Activated CD8-positive, alpha-beta T cell treated with anti-CD3 and anti-CD28 coated beads for 36 hours (primary cell): ENCODE measurements at regions not wholly inside any gene's neighbourhood (a gene's known extent, or its start where the extent isn't known, plus 50 kb on each side); places are given as distances from the start of the nearest gene placed in this dataset.

Experiments used
- ATAC-seq: fragments of 200-7000 bp; cut with Tn5 transposase; one replicate; pipeline ENCODE4 v1.10.0; 2021; ENCODE audit warnings: mild to moderate bottlenecking, moderate library complexity
- CTCF ChIA-PET: fragments of 350-600 bp; sonication (Branson Sonifier 250); formaldehyde crosslinking; loops from one replicate; lab custom pipeline; 2021; ENCODE audit warnings: antibody characterized with exemption; lab: Charles Lee
- POLR2A ChIA-PET: fragments of 350-600 bp; sonication (Branson Sonifier 250); formaldehyde crosslinking; loops from one replicate; lab custom pipeline; 2021; ENCODE audit warnings: antibody characterized with exemption; lab: Charles Lee
- DNase-seq: peaks from one replicate; pipeline ENCODE4 v3.0.0-alpha.2; 2020
- H3K27ac Mint-ChIP-seq: one replicate; pipeline ENCODE4 v1.8.0; 2021; ENCODE audit warnings: mild to moderate bottlenecking, mixed read lengths
- H3K27me3 Mint-ChIP-seq: one replicate; pipeline ENCODE4 v1.8.0; 2021; ENCODE audit warnings: mixed read lengths
- H3K36me3 Mint-ChIP-seq: one replicate; pipeline ENCODE4 v1.8.0; 2021; ENCODE audit warnings: low read depth, mixed read lengths
- H3K4me1 Mint-ChIP-seq: one replicate; pipeline ENCODE4 v1.8.0; 2021; ENCODE audit warnings: low read depth, mixed read lengths
- H3K4me3 Mint-ChIP-seq: one replicate; pipeline ENCODE4 v1.8.0; 2021; ENCODE audit warnings: mild to moderate bottlenecking, moderate library complexity, mixed read lengths
- H3K9me3 Mint-ChIP-seq: one replicate; pipeline ENCODE4 v1.8.0; 2021; ENCODE audit warnings: mixed read lengths
- CTCF ChIP-seq: fragments of 200-600 bp; IDR thresholded peaks from one replicate; pipeline ENCODE4 v1.8.0; 2022; ENCODE audit warnings: antibody characterized with exemption, mild to moderate bottlenecking
- intact Hi-C: fragments of 100-400 bp; cut with micrococcal nuclease; formaldehyde crosslinking; loops from one replicate; pipeline ENCODE4 v1.10.0; 2022

DNA sequence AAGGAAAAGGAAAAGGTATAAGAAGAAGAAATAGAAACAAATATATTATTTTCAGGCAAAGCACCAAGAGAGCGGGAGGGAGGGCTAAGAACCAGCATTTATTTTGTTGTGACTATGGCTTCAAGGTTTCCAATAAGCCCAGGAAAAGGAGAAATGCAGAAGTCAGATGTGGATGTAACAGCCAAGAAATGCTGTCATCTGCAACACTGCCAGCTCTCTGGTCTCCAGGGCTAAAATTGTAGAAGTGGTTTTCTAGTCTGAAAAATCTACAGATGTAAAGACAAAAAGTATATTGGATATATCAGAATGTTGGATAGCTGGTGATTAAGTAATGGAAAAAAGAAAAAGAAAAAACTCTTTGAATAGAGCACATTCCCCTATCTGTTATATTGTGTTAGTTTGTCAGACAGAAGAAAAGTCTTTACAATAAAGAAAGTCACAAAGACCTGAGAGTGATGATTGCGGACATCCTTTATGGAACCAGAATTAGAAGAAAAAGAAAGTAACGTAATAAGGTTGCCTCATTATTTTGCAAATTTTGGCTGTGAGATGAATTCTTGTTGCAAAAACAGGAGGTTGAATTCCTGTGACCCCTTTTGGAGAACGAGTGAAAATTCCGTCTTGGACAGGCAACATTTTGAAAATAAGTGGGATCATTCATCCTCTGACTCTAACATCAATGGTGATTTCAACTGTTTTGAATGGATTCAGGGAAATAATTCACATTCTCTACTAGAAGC, 938.1 kb downstream of the TTLL7 start:
- ChIA-PET POLR2A (no interaction called here), CTCF (no interaction called here)
- TF ChIP-seq CTCF, result no peak
- no peaks in the 10 kb centered on the region for H3K9me3 Mint-ChIP-seq
- ATAC-seq (no peak), DNase-seq (no peak)
- no peak overlapping the region for H3K27ac Mint-ChIP-seq
- H3K4me3 Mint-ChIP-seq, result no peak overlapping the region
- no peaks in the 10 kb centered on the region for H3K4me1 Mint-ChIP-seq
- H3K36me3 Mint-ChIP-seq, result no peaks in the 10 kb centered on the region
- H3K27me3 Mint-ChIP-seq, result no peaks in the 10 kb centered on the region
- intact Hi-C loops, result no loop called here

GRCh38 chr1:83060221-83060620, 938.7 kb downstream of the TTLL7 start:
- Mint-ChIP-seq H3K4me3 (no peak overlapping the region), H3K36me3 (no peaks in the 10 kb centered on the region), H3K9me3 (no peaks in the 10 kb centered on the region), H3K4me1 (no peaks in the 10 kb centered on the region), H3K27me3 (no peaks in the 10 kb centered on the region), H3K27ac (no peak overlapping the region)
- DNase-seq (no peak), ATAC-seq (no peak)
- ChIA-PET POLR2A (no interaction called here), CTCF (no interaction called here)
- intact Hi-C loops, result no loop called here
- no peak for TF ChIP-seq CTCF

DNA sequence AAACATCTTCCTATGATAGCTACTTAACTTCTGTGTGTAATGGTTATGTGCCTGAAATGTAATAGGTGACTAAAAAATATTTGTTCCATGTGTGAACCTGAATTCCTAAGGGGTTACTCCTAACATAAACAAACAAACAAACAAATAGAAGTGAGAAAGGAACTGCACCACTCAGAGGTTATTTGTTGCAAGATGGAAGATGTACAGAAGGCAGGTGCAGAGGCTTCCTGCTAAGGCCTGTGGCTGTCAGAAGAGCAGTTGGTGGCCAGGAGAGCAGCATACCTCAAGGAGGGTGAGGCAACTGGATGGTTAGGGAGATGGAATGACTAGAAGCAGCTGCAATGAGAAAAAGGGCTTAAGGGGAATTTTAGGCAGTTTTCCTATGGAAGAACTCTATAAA, 940.6 kb downstream of the TTLL7 start:
- no peak overlapping the region for H3K27ac Mint-ChIP-seq
- no peaks in the 10 kb centered on the region for H3K36me3 Mint-ChIP-seq
- no peak for TF ChIP-seq CTCF
- intact Hi-C loops, result no loop called here
- ChIA-PET POLR2A (no interaction called here), CTCF (no interaction called here)
- H3K4me3 Mint-ChIP-seq, result no peak overlapping the region
- no peaks in the 10 kb centered on the region for H3K27me3 Mint-ChIP-seq
- DNase-seq (no peak), ATAC-seq (no peak)
- H3K9me3 Mint-ChIP-seq, result no peaks in the 10 kb centered on the region
- H3K4me1 Mint-ChIP-seq, result no peaks in the 10 kb centered on the region

- Mint-ChIP-seq H3K27me3 (no peaks in the 10 kb centered on the region), H3K9me3 (peaks cover 2% of the 10 kb centered on the region), H3K27ac (no peak overlapping the region), H3K4me3 (no peak overlapping the region), H3K36me3 (no peaks in the 10 kb centered on the region), H3K4me1 (no peaks in the 10 kb centered on the region)
- no peak for TF ChIP-seq CTCF
- intact Hi-C loops, result no loop called here
- DNase-seq (no peak), ATAC-seq (no peak)
- CTCF ChIA-PET, result no interaction called here
- POLR2A ChIA-PET, result no interaction called here
Observed at GRCh38 chr1:83055391-83056170, 943.4 kb downstream of the TTLL7 start.

- H3K9me3 Mint-ChIP-seq, result peaks cover 4% of the 10 kb centered on the region
- CTCF ChIA-PET, result no interaction called here
- H3K27me3 Mint-ChIP-seq, result no peaks in the 10 kb centered on the region
- no peaks in the 10 kb centered on the region for H3K36me3 Mint-ChIP-seq
- ATAC-seq (no peak), DNase-seq (no peak)
- POLR2A ChIA-PET, result no interaction called here
- intact Hi-C loops, result no loop called here
- TF ChIP-seq CTCF, result no peak
- no peak overlapping the region for H3K4me3 Mint-ChIP-seq
- no peaks in the 10 kb centered on the region for H3K4me1 Mint-ChIP-seq
- H3K27ac Mint-ChIP-seq, result no peak overlapping the region
Observed at GRCh38 chr1:83053446-83053845, 945.5 kb downstream of the TTLL7 start.
